ENCODE measurements at regions not wholly inside any gene's neighbourhood (a gene's known extent, or its start where the extent isn't known, plus 50 kb on each side); places are given as distances from the start of the nearest gene placed in this dataset.
"Not testable (repeated sequence)": the region's sequence is repeated elsewhere in the genome, so short reads cannot be mapped to it uniquely, and the experiment has no call there.

- no peak for DNase-seq (ENCODE audit: low spot score)
These were observed 116.6 kb upstream of the IFNE start for GRCh38 chr9:21598749-21599148.

- no peak for DNase-seq (ENCODE audit: low spot score)
These were observed 123.4 kb upstream of the IFNE start for GRCh38 chr9:21605489-21605931.

- DNase-seq (ENCODE audit: low spot score), result no peak
These were observed 125.5 kb upstream of the IFNE start for GRCh38 chr9:21607576-21607975.

- no peak for DNase-seq (ENCODE audit: low spot score)
These were observed 126.1 kb upstream of the IFNE start for GRCh38 chr9:21608200-21608599.

- DNase-seq (ENCODE audit: low spot score), result no peak
These were observed 127.4 kb upstream of the IFNE start for GRCh38 chr9:21609506-21609905.

- no peak for DNase-seq (ENCODE audit: low spot score)
These were observed 129.8 kb upstream of the IFNE start for GRCh38 chr9:21611891-21612290.

- no peak for DNase-seq (ENCODE audit: low spot score)
These were observed 132.9 kb upstream of the IFNE start for GRCh38 chr9:21615018-21615417.

GRCh38 chr9:21615446-21615845, 133.3 kb upstream of the IFNE start:
- no peak for DNase-seq (ENCODE audit: low spot score)

- DNase-seq (ENCODE audit: low spot score), result no peak
These were observed 134.1 kb upstream of the IFNE start for GRCh38 chr9:21616082-21616778.

GRCh38 chr9:21624675-21625644, 142.8 kb upstream of the IFNE start:
- no peak for DNase-seq (ENCODE audit: low spot score)

- DNase-seq (ENCODE audit: low spot score), result no peak
These were observed 144.4 kb upstream of the IFNE start for GRCh38 chr9:21626493-21626892.

- not testable (repeated sequence) for DNase-seq (ENCODE audit: low spot score)
These were observed 146.8 kb upstream of the IFNE start for GRCh38 chr9:21628954-21629353.

GRCh38 chr9:21634951-21635350, 152.8 kb upstream of the IFNE start:
- no peak for DNase-seq (ENCODE audit: low spot score)

- no peak for DNase-seq (ENCODE audit: low spot score)
These were observed 156.0 kb upstream of the IFNE start for GRCh38 chr9:21638104-21638503.

- DNase-seq (ENCODE audit: low spot score), result no peak
These were observed 149.3 kb upstream of the MTAP start for GRCh38 chr9:21653091-21653490.

- DNase-seq (ENCODE audit: low spot score), result no peak
These were observed 148.8 kb upstream of the MTAP start for GRCh38 chr9:21653589-21653988.

- no peak for DNase-seq (ENCODE audit: low spot score)
These were observed 145.4 kb upstream of the MTAP start for GRCh38 chr9:21656776-21657674.

GRCh38 chr9:21657966-21658667, 144.3 kb upstream of the MTAP start:
- no peak for DNase-seq (ENCODE audit: low spot score)

- DNase-seq (ENCODE audit: low spot score), result no peak
These were observed 141.5 kb upstream of the MTAP start for GRCh38 chr9:21660976-21661375.

GRCh38 chr9:21661626-21662025, 140.8 kb upstream of the MTAP start:
- no peak for DNase-seq (ENCODE audit: low spot score)

GRCh38 chr9:21668516-21668915, 133.9 kb upstream of the MTAP start:
- peak; percentile 66 for DNase-seq (ENCODE audit: low spot score)

Data from pons (tissue), 1 donor.